Gastroesophageal sphincter (tissue), 3 donors: ENCODE measurements at regions not wholly inside any gene's neighbourhood (a gene's known extent, or its start where the extent isn't known, plus 50 kb on each side); places are given as distances from the start of the nearest gene placed in this dataset.

ENCODE experiments used
- CTCF ChIP-seq, 4 experiments: fragments of 200-600 bp in 2 of 4; fragments of 450-650 bp in 2 of 4; sonication (generic) in 1 of 4; IDR thresholded peaks; one replicate each; pipeline ENCODE4 v1.5.1; 2017 to 2019; ENCODE audit warnings: antibody characterized with exemption in 4 of 4, mild to moderate bottlenecking in 2 of 4, moderate library complexity in 2 of 4
- EP300 ChIP-seq: sonication (generic); formaldehyde crosslinking; IDR thresholded peaks from one replicate; pipeline ENCODE4 v1.6.1; 2017; ENCODE audit warnings: antibody characterized with exemption, mild to moderate bottlenecking
- POLR2A ChIP-seq, 2 donors: fragments of 450-650 bp; IDR thresholded peaks; one replicate each; pipeline ENCODE4 v1.6.1; 2017; ENCODE audit warnings: antibody characterized with exemption in 2 of 2, mild to moderate bottlenecking in 2 of 2, moderate library complexity in 1 of 2
- POLR2AphosphoS5 ChIP-seq: sonication (generic); formaldehyde crosslinking; IDR thresholded peaks from one replicate; pipeline ENCODE4 v1.6.1; 2017; ENCODE audit warnings: antibody characterized with exemption

- TF ChIP-seq CTCF (IDR thresholded peaks at IDR 0.05) (no peak), POLR2A (IDR thresholded peaks at IDR 0.05) (no peak), POLR2AphosphoS5 (no peak), EP300 (no peak)
Observed at GRCh38 chr12:127334912-127335644, 931.9 kb upstream of the TMEM132C start.
